ENCODE measurements at regions not wholly inside any gene's neighbourhood (a gene's known extent, or its start where the extent isn't known, plus 50 kb on each side); places are given as distances from the start of the nearest gene placed in this dataset.

DNA sequence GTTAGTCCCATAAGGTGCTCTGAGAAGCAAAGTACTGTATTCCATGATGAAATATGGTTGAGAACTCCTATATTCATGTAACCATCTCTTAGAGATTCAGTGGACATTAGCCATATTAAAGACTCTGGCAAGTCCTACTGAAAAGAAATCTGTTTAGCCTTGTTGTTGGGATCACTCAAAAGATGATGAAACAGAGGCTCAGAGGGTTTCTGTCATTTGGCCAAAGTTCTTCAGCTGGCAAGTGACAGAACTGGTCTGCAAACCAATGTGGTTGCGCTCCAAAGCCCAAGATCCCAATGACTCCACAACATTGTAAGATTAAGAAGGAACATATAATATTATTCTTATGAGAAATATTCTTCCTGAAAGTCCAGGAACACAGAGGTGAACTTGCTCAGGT is 462.9 kb downstream of the ACTL7B start:
- no peak for DNase-seq

DNA sequence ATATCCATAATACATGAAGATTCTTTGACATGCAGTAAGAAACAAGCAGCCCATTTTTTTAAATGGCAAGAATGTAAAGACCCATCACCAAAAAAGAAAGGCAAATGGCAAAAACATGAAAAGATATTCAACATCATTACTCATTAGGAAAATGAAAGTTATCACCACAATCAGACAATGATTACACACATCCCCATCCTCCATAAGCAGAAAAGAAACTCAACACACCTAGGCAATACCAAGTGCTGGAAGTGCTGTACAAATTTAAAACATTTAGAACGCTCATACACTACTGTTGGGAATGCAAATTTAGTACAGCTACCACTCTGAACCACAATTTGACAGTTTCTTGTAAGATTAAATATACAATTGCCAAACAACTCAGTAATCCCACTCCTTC is 466.7 kb downstream of the ACTL7B start:
- no peak for DNase-seq

DNA sequence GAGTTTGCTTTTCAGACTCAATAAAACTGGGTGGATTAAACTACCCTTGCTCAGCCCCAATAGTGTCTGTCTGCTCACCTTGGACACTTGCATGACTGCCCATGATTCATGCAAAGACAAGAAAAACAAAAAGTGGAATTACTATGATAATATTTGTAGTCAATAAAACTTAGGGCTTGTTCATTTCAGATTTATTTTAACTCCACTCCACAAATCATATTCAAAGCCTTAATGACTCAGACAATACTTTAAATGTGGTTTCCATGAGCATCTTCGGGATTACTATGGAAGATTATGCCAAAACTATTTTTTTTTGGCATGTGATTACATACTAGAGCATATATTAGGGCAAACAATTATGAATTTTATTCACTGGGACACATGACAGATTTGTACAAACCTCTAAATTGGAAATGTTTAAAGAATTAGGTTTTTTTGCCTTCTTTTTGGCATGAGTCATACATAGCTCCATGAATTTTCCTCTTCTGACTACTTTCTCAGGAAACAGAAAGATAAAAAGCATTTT is 468.9 kb downstream of the ACTL7B start:
- no peak for DNase-seq

DNA sequence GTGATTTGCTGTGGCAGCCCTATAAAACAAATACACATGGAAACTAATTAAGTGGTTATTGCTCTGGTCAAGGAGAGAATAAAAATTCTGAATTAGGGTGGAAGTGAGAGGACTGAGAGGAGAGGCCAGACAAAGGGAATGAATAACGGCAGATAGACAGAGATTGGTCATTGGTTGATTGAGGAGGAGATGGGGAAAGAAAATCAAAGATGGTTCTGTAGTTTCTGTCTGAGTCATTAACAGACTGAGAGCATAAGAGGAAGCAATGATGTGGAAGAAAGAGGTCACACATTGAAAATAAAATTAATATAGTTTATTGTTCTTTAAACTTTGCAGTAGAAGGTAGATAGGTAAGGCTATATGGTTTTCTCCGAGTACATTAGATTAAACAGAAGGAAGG is 469.8 kb downstream of the ACTL7B start:
- DNase-seq, result no peak

DNA sequence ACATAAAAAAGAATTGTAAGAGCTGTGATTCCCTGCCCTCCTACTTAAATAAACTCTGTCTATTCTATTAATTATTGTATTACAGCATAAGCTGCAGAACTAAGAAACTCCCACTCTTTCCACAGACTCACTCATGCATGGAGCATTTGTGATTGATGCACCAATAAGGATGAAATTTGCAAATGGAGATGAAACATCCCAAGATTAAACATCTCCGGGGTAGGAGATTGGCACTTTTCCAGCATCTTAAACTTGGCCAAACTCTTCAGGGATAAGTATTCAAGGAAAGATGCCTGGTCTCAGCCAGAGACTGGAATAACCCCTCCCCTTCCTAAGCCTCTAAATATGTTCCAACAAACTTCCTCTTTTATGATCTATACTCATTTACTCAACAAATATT is 472.0 kb downstream of the ACTL7B start:
- no peak for DNase-seq

DNA sequence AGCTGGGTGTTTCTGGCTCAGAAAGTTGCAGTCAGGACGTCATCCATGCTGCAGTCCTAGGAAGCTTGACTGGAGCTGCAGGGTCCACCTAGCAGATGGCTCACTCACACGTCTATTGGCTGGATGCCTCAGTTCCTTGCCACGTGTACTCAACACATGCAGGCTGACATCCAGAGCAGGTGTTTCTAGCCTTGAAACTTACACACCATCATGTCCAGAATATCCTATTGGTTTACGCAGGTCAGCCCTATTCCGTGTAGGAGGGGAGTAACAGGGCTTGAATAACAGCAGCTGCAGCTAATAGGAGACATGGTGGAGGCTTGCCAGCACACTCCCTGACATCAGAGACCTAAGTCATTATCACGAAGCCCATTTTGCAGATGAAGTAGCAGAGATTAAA is 473.5 kb downstream of the ACTL7B start:
- DNase-seq, result no peak

DNA sequence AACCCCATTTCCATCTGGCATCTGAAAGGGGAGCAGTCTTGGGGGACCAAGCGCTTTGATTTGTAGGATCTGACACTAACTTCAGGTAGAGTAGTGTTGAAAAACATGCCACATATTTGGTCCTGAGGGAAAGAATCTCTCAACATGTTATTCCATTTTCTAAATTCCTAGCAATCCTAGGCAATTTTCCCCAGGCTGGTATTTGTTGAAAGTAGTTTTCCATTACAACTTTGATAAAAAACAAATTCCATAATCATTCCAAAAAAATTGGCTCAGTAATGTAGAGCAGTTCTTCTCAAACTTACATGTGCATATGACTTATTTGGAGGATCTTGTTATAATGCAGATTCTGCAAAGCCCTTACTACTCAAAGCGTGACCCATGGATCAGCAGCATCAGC is 477.9 kb downstream of the ACTL7B start:
- no peak for DNase-seq

DNA sequence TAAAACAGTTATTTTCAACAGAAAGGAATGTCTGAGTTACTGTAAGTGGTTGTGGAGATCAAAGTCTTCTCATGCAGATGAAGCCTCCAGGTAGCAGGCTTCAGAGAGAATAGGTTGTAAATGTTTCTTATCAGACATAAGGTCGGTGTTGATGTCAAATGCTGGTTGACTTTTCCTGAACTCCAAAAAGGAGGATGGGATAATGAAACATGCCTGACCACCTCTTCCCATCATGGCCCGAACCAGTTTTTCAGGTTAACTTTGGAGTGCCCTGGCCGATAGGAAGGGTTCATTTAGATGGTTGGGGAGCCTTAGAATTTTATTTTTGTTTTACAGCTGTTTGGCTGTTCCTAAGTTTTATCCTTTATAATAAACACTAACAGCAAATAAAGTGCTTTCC is 478.4 kb downstream of the ACTL7B start:
- no peak for DNase-seq

DNA sequence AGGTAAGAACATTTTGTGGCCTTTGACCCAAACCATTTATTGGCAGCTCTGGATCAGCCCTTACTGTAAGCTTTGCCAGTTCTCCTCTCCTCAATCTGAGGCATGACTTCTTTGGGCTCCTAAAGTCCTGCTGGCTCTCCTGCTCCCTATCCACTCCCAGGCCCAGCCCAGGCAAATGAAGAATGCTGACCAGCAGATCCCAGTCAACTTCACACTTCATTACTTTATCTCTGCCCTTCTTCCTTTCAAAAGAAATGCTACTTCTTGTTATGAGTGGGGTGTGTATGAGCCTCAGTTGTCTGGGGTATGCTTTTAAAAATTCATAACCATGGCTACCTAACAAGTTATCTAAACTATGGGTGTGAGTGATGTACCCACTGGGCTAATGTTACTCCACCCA is 479.6 kb downstream of the ACTL7B start:
- DNase-seq, result no peak

DNA sequence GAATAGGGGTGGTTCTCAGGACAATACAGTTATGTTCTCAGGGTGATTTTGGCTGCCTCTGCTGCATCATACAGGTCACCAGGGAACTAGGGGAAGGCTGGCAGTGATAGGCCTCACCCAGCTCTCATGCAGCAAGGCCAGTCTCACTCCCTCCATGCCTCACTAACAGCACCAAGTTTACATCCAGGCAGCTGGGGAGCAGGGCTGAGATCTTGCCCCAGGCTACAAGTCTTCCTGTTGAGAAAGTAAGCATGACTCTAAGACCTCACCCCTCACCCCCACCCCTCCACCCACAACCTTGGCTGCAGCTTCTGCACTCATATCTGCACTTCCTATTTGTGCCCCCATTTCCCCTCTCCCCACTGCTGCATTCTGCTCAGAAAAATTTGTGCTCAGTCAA is 481.2 kb downstream of the ACTL7B start:
- DNase-seq, result no peak

DNA sequence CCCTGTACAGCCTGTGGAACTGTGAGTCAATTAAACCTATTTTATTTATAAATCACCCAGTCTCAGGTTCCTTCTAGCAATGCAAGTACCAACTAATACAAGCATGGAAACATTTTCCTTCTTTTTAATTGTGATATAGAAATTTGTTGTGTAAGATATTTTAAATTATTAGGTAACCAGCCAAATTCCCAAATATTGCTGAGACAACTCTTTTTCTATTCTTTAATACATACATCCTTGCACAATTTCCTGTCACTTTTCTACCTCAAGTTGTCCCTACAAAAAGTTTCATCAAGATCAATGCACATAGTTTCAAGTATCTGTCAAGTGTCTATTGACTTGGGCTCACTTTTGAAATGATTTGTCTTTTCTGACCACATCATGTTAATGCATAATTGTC is 488.6 kb downstream of the ACTL7B start:
- DNase-seq, result no peak

DNA sequence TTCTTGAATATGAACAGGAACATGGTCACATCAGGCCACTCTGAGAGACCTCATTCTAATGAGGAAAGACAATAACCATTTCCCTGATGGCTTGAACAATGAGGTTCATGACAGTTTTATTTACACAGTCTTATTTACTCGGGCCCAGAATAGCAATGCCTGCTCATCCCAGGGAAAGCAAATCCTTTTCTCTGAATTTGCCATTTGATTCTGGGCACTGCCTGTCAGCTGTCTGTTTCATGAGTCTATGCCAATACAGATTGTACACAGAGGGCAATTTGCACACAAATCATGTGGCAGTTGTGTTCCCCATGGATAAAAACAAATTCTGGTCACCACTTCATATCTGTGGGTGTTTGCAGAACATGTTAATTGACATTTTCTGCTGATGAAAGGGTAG is 492.5 kb downstream of the ACTL7B start:
- DNase-seq, result no peak

DNA sequence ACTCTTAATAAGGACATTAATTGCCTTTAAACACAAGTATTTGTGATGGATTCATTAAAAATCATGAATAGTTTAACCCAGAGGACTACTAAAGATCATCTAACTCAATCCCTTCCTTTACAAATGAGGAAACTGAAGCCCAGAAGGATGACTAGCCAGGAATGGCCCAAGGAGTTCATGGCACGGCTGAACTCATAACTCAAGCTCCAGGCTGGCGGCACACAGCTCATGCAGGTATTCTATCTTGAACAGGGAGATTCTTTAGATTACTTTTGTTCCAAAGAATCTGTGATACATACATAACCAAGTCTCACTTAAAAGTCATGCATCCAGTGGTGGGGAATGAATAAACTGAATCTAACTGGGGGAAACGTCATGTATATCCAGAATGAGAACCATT is 495.5 kb downstream of the ACTL7B start:
- no peak for DNase-seq

DNA sequence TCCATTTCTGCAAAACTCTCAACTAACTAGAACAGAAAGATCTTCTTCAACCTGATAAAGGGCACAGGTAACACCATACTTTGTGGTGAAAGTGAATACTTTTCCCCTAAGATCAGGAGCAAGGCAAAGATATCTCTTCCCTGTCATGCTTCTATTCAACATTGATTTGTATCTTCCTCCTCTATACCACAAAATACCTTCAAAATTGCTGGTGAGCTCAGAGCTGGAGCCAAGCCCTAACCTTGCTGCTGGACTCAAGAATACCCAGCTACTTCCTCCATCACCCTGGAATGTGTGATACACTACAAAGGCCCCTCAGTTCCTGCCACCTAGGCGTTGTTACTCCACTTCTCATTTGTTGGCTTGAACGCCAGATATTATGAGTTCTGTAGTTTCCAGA is 499.0 kb downstream of the ACTL7B start:
- DNase-seq, result no peak

DNA sequence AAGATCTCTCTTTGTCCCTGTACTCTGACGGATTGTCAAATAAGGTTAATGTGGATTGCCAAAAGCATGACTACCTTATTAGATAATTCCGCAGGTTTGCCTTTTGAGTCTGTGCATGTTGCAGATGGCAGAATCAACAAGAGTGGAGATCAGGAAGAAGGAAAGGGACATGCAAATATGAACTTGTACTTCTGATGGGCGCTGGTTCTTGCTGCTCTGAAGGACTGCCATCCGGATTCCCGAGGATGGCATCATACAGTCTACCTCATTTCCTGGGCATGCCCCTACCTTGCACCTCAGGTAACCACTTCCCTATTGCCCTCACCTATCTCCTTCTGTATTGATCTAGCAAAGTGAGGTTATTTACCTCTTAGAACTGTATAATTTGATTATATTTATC is 504.2 kb downstream of the ACTL7B start:
- DNase-seq, result no peak

DNA sequence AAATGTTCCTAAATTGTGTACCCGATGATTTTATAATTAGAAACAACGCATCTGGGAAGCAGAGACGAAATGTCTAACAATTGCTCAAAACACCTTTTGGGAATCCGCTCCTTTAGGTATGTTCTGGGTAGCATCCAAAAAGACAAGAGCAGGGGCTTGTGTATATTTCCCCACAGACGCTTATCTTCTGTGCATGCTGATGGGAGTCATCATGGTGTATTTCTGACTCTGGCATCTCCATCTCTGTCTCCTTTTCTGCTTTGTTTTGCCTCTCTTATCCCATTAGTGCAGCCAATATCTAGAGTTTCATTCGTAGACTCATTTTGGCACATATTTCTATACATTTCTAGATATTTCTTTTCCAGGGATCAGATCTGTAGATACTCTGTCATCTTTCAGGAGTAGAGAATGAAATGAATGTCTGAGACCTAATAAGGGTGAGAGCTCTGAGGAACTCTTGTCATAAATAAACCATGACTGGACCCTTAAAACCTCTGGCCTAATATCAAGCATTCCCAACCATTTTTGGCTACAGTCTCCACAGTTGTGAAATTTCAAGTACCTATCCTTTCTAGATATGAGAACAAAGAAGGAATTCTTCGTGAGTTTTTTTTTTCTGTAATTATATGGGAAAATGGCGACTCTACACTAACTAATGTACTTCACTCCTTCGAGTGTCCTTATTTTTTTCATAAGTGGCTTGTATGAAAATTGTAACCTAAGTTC is 508.2 kb downstream of the ACTL7B start:
- DNase-seq, result no peak

DNA sequence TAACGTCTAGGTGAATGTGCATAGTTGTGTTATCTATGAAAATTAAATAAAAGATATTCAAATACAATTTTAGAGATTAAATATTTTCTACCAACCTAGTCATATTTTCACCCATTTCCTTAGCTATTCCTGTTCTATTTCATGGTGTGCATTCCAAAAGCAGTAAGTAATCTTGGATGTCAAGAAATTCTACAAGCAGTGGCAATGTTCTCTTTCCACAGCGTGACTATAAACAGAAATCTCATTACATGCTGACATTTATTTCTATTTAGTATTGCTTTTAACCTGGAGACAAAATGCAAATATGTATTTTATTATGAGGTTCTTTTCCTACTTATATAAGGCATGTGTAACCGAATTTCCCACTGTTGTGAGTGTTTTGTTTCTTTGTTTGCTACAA is 510.0 kb downstream of the ACTL7B start:
- no peak for DNase-seq

DNA sequence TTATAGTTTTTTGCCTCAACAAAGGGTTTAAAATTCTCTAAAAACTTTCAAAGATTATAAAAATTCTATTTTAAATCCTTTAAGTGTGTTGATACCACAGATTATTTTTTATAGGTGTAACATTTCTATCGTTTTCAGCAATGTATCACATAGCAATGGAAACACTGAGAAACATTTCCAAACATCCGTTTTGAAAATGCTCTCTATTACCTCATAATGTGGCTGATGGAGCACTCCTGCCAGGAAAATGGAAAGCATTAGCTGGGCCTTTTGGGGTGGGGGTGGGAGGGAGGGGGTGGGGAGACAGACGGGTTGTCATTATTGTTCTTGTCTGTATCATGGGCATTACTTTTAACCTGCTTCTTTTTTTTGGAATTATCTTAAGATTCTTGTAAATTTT is 516.5 kb downstream of the ACTL7B start:
- DNase-seq, result no peak

DNA sequence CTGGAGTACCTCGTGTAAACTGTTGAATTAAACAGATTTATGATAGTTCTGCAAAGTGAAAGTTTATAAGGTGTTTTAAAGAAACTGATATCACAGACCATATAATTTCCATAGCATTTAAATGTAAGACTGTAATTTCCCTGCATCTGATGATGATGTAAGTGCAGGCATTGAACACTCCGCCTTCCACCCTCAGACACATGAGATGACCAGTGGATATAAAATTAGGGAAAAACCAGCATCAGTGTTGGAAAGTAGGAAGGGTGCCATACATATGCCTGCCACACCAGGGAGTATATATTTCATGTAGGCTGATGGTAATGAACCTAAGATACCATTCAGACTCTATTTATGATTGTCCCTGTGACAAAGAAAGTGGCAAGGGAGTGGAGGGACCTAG is 519.2 kb downstream of the ACTL7B start:
- DNase-seq, result no peak

DNA sequence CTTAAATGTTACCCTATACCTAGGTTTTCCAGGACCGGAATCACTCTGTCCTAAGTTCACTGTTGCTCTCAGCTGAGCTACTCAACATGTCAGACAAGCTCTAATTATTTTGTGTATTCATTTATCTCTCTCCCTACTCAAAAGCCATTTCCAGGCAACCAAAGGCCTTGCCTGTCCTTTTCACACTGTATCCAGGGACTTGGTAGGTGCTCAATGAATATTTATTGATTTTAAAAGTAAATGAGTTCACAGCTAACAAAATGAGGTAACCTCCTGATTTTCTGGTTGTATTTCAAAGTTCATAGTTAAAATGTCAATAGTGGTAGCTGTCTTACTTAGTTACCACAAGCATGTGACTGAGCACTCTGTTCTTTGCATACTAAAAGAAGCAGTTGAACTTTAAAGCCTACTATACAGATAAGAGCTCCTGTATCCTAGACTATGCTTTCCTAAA is 522.2 kb downstream of the ACTL7B start:
- no peak for DNase-seq

DNA sequence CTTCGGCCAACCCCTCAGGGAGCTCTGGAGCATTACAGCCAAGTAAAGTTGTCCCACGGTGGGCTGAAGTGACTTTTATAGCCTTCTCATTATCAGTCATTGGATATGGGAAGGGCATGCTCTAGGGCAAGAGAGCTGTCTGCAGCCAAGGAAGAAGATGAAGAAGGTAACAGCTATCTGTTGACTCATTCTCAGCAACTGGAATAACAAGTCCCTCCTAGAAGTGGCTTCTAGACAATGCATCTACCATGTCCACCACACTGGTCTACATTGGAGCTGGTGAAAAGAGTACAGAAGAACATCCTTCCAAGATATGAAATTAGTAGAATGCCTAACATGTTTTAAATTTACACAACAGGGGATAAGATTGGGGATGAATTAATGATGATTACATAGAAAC is 524.2 kb downstream of the ACTL7B start:
- no peak for DNase-seq

DNA sequence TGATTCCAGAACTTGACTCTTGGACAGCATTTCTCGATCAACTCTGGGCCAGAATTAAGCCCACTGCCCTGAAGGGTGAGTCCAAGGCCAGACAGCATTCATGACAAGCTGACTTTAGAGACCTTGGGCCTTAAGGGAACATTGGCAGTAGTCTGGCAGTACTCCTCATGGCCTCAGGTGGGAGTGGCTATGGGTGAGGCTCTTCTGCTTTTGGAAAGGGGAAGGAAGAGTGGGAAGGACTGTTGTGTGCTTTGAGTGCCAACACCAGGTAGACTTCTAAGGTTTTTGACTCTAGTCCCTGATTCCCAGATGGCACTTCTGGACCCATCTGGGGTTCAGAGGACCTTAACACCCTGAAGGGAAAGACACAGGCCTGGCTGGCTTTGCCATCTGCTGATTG is 530.4 kb downstream of the ACTL7B start:
- DNase-seq, result no peak

DNA sequence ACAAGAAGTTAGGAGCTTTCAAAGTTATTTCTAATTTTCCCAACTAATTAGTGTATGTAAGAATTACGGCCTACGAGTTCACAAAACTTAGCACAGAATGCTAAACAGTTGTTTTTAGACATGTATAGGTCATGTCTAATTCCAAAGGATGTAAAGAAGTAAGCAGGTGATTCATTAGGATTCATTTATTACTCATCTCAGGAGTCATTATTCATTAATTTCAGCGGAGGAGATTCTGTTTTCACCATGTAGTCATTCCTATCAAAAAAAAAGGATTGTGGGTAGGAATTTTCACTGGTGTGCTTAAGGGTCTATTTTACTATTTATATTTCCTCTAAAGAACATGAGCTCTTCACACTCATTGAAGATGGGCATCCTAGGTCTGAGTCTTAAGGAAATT is 532.2 kb downstream of the ACTL7B start:
- no peak for DNase-seq

DNA sequence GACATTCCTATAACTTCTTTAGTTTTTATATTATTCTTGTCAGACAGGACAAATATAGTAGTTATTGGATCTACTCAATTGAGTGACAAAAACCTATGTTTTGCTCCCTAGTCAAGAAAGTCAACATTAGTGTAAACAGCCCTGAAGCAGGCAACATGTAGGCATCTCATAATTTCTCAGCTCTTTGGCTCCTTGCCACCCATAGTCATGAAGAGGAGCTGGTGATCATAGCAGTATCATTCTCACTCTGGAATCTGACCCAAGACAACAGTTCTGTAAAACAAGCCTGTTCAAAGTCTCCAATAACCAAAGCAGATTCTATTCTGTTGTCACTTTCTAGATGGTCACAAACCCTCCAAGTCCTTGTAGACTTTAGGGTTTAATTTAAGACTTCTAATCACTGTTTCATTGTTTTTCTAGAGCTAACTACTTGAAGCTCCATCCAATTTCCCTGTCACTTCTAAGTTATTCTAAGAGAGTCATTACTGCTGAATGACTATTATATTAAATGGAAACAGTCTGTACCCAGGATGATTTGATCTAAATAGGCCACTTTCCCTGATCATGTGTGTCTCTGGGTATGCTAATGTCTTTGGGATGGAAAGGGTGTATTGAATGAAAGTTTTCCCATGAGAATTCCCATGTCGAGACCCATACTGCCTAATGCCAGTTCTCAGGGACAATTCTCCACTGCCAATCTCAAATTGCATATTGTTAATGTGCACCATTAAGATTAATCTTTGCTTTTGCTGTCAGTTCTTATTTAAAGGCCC is 533.3 kb downstream of the ACTL7B start:
- DNase-seq, result no peak

DNA sequence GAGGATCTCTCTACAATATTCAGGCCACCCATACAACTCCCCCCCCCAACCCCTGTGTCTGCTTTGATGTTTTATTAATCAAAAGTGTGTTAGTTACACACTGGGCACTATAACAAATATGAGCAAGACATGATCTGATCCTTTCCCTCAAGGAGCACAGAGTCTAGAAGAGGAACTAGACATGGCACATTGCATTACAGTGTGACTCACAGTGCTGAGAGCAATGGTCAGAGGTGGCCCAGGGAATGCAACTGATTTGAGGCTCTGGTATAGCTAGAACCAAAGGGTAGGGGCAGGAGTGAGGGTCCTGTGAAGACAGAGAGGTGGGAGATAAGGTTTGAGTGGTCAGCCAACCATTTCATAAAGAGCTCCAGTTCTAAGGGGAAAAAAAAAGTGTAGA is 539.2 kb downstream of the ACTL7B start:
- no peak for DNase-seq

All from activated CD4-positive, alpha-beta T cell treated with anti-CD3 and anti-CD28 coated beads, Interleukin-10, Interleukin-2, amounts not matched to agents 100 ng/mL and 50 ng/mL, durations not matched to agents 16 hours and 8 hours (primary cell).